ENCODE measurements at regions not wholly inside any gene's neighbourhood (a gene's known extent, or its start where the extent isn't known, plus 50 kb on each side); places are given as distances from the start of the nearest gene placed in this dataset.

- no peak for TF ChIP-seq NANOG (IDR thresholded peaks at IDR 0.05; ENCODE audit: insufficient read depth, low read depth, low read length, poor library complexity, severe bottlenecking)
- TF ChIP-seq HDAC2 (IDR thresholded peaks at IDR 0.05; ENCODE audit: borderline replicate concordance in 1 of 2, low read depth in 2 of 2, low read length in 2 of 2): no peak
- no peak for TF ChIP-seq JUN (IDR thresholded peaks at IDR 0.05; ENCODE audit: low read depth, low read length)
- no peak for TF ChIP-seq MAX (IDR thresholded peaks at IDR 0.05)
- no peak for TF ChIP-seq CBX5 (IDR thresholded peaks at IDR 0.05; ENCODE audit: low read depth, low read length)
- no peak for TF ChIP-seq RXRA (IDR thresholded peaks at IDR 0.05; ENCODE audit: insufficient read depth, low read depth, low read length)
These were observed 232.7 kb downstream of the SEC23A start (continued) for GRCh38 chr14:38870296-38870836.

All from H1 (cell line).